ENCODE measurements at regions not wholly inside any gene's neighbourhood (a gene's known extent, or its start where the extent isn't known, plus 50 kb on each side); places are given as distances from the start of the nearest gene placed in this dataset.

- TF ChIP-seq CTCF (IDR thresholded peaks at IDR 0.05; ENCODE audit: insufficient read depth, low read depth, low read length), result no peak
Observed at GRCh38 chr1:143699731-143700130, 272.1 kb downstream of the FAM72C start.

GRCh38 chr1:143699115-143699514 lies 272.7 kb downstream of the FAM72C start:
- no peak overlapping the region for H3K4me3 ChIP-seq (ENCODE audit: low read depth, low read length)
- no peak for DNase-seq (ENCODE audit: low read depth)
- no peak for TF ChIP-seq CTCF (IDR thresholded peaks at IDR 0.05; ENCODE audit: insufficient read depth, low read depth, low read length)

More at GRCh38 chr1:143699731-143700130, 272.1 kb downstream of the FAM72C start:
- H3K4me3 ChIP-seq (ENCODE audit: low read depth, low read length), result no peak overlapping the region
- DNase-seq (ENCODE audit: low read depth), result no peak

- peak; percentile 8 for DNase-seq (ENCODE audit: low read depth)
- H3K4me3 ChIP-seq (ENCODE audit: low read depth, low read length), result no peak overlapping the region
- peak; percentile 66 for TF ChIP-seq CTCF (IDR thresholded peaks at IDR 0.05; ENCODE audit: insufficient read depth, low read depth, low read length)
Observed at GRCh38 chr1:143698016-143698415, 273.8 kb downstream of the FAM72C start.

- H3K4me3 ChIP-seq (ENCODE audit: low read depth, low read length), result no peak overlapping the region
- TF ChIP-seq CTCF (IDR thresholded peaks at IDR 0.05; ENCODE audit: insufficient read depth, low read depth, low read length), result no peak
- no peak for DNase-seq (ENCODE audit: low read depth)
Observed at GRCh38 chr1:143694085-143694484, 277.7 kb downstream of the FAM72C start.

GRCh38 chr1:143691971-143692529 lies 279.7 kb downstream of the FAM72C start:
- TF ChIP-seq CTCF (IDR thresholded peaks at IDR 0.05; ENCODE audit: insufficient read depth, low read depth, low read length), result no peak
- H3K4me3 ChIP-seq (ENCODE audit: low read depth, low read length), result no peak overlapping the region
- DNase-seq (ENCODE audit: low read depth), result no peak

GRCh38 chr1:143691400-143691891 lies 280.3 kb downstream of the FAM72C start:
- H3K4me3 ChIP-seq (ENCODE audit: low read depth, low read length), result no peak overlapping the region
- DNase-seq (ENCODE audit: low read depth), result peak; percentile 2
- no peak for TF ChIP-seq CTCF (IDR thresholded peaks at IDR 0.05; ENCODE audit: insufficient read depth, low read depth, low read length)

- no peak for DNase-seq (ENCODE audit: low read depth)
- no peak overlapping the region for H3K4me3 ChIP-seq (ENCODE audit: low read depth, low read length)
- no peak for TF ChIP-seq CTCF (IDR thresholded peaks at IDR 0.05; ENCODE audit: insufficient read depth, low read depth, low read length)
Observed at GRCh38 chr1:143689781-143690180, 282.0 kb downstream of the FAM72C start.

Data from fibroblast of villous mesenchyme (primary cell).